ENCODE measurements at regions not wholly inside any gene's neighbourhood (a gene's known extent, or its start where the extent isn't known, plus 50 kb on each side); places are given as distances from the start of the nearest gene placed in this dataset.
"Not testable (repeated sequence)": the region's sequence is repeated elsewhere in the genome, so short reads cannot be mapped to it uniquely, and the experiment has no call there.

DNA sequence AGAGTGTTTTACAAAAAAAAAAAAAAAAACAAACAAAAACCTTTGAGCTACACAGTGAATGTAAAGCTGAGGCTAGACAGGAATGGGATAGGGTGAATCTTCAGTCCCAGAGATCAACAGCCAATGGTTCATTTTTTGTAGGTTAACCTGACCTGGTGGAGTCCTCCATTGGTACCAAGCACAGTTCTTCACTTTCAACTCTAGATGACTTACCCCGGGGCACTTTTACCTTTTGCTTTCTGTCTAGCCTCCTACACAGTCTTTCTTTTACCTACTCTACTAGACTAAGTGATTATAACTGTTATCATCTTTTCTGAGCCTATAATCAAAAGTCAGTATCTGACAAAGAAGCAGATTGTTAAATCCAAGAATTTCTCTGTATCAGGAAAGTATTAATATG is 50.9 kb downstream of the ANXA2R start:
- 80 to 100% methylated on average over 1 of the region's 1 CpG for WGBS, 2 experiments
- Histone ChIP-seq H3K27ac (ENCODE audit: insufficient read depth, low read depth, low read length, poor library complexity, severe bottlenecking) (no peak overlapping the region), H3K4me1 (ENCODE audit: control insufficient read depth, insufficient read depth, low read length) (peaks cover 4% of the 10 kb centered on the region), H3K36me3 (ENCODE audit: control insufficient read depth, insufficient read depth, low read length) (no peaks in the 10 kb centered on the region), H3K4me3 (ENCODE audit: insufficient read depth, low read depth, low read length) (no peak overlapping the region), H3K27me3 (ENCODE audit: control insufficient read depth, insufficient read depth, low read length, poor library complexity, severe bottlenecking) (peaks cover 48% of the 10 kb centered on the region), H3K9me3 (ENCODE audit: control insufficient read depth, low read length) (no peaks in the 10 kb centered on the region)

DNA sequence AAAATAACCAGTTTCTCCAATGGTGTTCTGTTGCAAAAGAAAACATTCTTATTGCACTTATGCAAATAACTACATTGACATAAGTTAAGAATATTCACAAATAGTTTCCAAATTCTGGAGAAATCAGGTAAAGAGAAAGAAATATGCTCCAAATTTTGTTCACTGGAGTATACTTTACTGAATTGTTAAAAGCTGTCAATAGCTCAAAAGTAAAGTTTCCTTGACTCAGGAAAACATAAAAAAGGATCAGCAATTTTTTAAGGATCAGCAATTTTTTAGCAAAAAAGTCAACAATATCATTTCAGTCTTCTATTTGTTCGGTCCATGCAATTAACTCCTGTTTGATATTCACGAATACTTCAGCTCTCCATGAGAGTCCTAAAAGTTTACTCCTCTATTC is 51.6 kb downstream of the ANXA2R start:
- Histone ChIP-seq H3K4me3 (ENCODE audit: insufficient read depth, low read depth, low read length) (no peak overlapping the region), H3K27ac (ENCODE audit: insufficient read depth, low read depth, low read length, poor library complexity, severe bottlenecking) (no peak overlapping the region), H3K9me3 (ENCODE audit: control insufficient read depth, low read length) (no peaks in the 10 kb centered on the region), H3K4me1 (ENCODE audit: control insufficient read depth, insufficient read depth, low read length) (peaks cover 4% of the 10 kb centered on the region), H3K27me3 (ENCODE audit: control insufficient read depth, insufficient read depth, low read length, poor library complexity, severe bottlenecking) (peaks cover 42% of the 10 kb centered on the region), H3K36me3 (ENCODE audit: control insufficient read depth, insufficient read depth, low read length) (no peaks in the 10 kb centered on the region)
- 94 to 95% methylated on average over 2 of the region's 2 CpGs for WGBS, 2 experiments

DNA sequence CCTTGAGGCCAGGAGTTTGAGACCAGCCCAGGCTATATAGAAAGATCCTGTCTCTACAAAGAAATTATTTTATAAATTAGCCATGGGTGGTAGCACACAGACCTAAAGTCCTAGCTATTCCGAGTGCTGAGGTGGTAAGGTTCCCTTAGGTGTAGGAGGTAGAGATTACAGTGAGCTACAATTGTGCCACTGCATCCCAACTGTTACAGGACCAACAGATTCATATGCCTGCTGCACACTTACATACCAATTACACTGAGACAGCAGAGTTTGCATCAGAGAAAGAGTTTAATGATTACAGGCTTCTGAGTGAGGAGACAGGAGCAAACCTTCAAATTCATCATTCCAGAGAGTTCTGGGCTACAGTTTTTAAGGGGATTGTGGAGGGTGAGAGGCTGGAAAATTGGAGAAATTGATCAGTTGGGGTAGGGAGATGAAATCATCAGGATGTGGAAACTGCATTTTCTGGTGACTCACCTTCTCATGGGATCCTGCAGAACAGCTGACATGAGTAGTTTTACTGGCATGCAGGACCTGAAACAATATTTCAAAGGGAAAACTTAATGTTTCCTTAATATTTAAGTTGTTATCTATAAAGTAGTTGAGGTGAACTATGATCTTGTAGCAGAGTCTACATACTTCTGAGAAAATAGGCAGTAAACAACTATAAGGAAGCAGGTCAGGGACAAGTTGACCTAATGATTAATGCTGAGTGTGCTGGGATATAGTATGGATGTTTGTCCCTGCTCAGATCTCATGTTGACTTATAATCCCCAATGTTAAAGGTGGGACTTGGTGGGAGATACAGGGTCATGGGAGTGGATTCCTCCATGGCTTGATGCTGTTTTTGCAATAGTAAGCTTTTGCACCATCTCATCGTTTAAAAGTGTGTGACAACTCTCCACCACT is 54.7 kb downstream of the ANXA2R start:
- Histone ChIP-seq H3K9me3 (ENCODE audit: control insufficient read depth, low read length) (no peaks in the 10 kb centered on the region), H3K27me3 (ENCODE audit: control insufficient read depth, insufficient read depth, low read length, poor library complexity, severe bottlenecking) (peaks cover 10% of the 10 kb centered on the region), H3K4me1 (ENCODE audit: control insufficient read depth, insufficient read depth, low read length) (no peaks in the 10 kb centered on the region), H3K4me3 (ENCODE audit: insufficient read depth, low read depth, low read length) (no peak overlapping the region), H3K36me3 (ENCODE audit: control insufficient read depth, insufficient read depth, low read length) (no peaks in the 10 kb centered on the region), H3K27ac (ENCODE audit: insufficient read depth, low read depth, low read length, poor library complexity, severe bottlenecking) (no peak overlapping the region)
- 86 to 90% methylated on average over 2 of the region's 2 CpGs for WGBS, 2 experiments

DNA sequence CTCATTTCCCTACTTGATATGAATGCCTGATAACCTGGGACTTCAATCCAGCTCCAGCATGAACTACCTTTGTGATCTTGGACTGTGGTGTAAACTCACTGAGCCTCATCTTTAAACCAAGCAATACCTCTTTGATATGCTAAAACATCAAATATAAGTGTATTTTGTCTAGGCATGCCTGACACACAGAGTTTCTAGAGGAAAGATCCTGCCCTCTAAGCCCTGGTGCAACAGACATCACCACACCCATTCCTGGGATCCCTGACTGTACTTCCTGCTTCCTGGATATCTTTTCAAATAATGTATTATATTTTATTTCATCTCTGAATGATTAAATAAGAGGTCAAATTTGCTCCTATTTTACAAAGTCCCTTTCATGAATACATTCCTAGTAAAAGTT is 55.8 kb downstream of the ANXA2R start:
- no peak overlapping the region for H3K27ac ChIP-seq (ENCODE audit: insufficient read depth, low read depth, low read length, poor library complexity, severe bottlenecking)
- H3K27me3 ChIP-seq (ENCODE audit: control insufficient read depth, insufficient read depth, low read length, poor library complexity, severe bottlenecking) = peaks cover 3% of the 10 kb centered on the region
- H3K9me3 ChIP-seq (ENCODE audit: control insufficient read depth, low read length) = no peaks in the 10 kb centered on the region
- no peak overlapping the region for H3K4me3 ChIP-seq (ENCODE audit: insufficient read depth, low read depth, low read length)
- H3K4me1 ChIP-seq (ENCODE audit: control insufficient read depth, insufficient read depth, low read length) = no peaks in the 10 kb centered on the region
- no peaks in the 10 kb centered on the region for H3K36me3 ChIP-seq (ENCODE audit: control insufficient read depth, insufficient read depth, low read length)

DNA sequence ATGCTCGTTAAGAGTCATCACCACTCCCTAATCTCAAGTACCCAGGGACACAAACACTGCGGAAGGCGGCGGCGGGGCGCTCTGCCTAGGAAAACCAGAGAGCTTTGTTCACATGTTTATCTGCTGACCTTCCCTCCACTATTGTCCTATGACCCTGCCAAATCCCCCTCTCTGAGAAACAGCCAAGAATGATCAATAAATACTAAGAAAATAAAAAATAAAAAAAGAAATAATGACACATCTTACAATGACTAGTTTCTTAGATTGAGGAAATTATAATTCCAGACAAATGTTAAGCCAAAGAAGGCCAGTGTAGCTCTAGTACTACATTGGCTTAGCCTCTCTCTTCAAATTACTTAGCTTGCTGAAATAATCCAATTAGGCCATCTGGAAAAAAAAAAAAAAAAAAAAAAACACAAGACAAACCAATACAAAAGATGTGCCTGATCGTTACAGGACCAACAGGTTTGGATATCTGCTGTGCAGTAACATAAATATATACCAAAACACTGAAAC is 58.0 kb downstream of the ANXA2R start:
- no peaks in the 10 kb centered on the region for H3K9me3 ChIP-seq (ENCODE audit: control insufficient read depth, low read length)
- H3K36me3 ChIP-seq (ENCODE audit: control insufficient read depth, insufficient read depth, low read length) = no peaks in the 10 kb centered on the region
- H3K4me1 ChIP-seq (ENCODE audit: control insufficient read depth, insufficient read depth, low read length) = no peaks in the 10 kb centered on the region
- peaks cover 3% of the 10 kb centered on the region for H3K27me3 ChIP-seq (ENCODE audit: control insufficient read depth, insufficient read depth, low read length, poor library complexity, severe bottlenecking)
- peak overlapping the region; percentile 26 for H3K27ac ChIP-seq (ENCODE audit: insufficient read depth, low read depth, low read length, poor library complexity, severe bottlenecking)
- WGBS, 2 experiments = 14 to 16% methylated on average over 6 to 7 of the region's 7 CpGs
- no peak overlapping the region for H3K4me3 ChIP-seq (ENCODE audit: insufficient read depth, low read depth, low read length)

DNA sequence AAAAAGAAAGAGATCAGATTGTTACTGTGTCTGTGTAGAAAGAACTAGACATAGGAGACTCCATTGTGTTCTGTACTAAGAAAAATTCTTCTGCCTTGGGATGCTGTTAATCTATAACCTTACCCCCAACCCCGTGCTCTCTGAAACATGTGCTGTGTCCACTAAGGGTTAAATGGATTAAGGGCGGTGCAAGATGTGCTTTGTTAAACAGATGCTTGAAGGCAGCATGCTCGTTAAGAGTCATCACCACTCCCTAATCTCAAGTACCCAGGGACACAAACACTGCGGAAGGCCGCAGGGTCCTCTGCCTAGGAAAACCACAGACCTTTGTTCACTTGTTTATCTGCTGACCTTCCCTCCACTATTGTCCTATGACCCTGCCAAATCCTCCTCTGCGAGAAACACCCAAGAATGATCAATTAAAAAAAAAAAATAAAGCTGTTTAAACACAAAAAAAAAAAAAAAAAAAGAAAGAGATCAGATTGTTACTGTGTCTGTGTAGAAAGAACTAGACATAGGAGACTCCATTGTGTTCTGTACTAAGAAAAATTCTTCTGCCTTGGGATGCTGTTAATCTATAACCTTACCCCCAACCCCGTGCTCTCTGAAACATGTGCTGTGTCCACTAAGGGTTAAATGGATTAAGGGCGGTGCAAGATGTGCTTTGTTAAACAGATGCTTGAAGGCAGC is 58.6 kb downstream of the ANXA2R start:
- H3K4me3 ChIP-seq (ENCODE audit: insufficient read depth, low read depth, low read length); H3K9me3 ChIP-seq (ENCODE audit: control insufficient read depth, low read length); H3K27ac ChIP-seq (ENCODE audit: insufficient read depth, low read depth, low read length, poor library complexity, severe bottlenecking); H3K36me3 ChIP-seq (ENCODE audit: control insufficient read depth, insufficient read depth, low read length); H3K27me3 ChIP-seq (ENCODE audit: control insufficient read depth, insufficient read depth, low read length, poor library complexity, severe bottlenecking); H3K4me1 ChIP-seq (ENCODE audit: control insufficient read depth, insufficient read depth, low read length): not testable (repeated sequence)
- no CpG with 5 or more reads among the region's 8 CpGs for WGBS, 2 experiments

DNA sequence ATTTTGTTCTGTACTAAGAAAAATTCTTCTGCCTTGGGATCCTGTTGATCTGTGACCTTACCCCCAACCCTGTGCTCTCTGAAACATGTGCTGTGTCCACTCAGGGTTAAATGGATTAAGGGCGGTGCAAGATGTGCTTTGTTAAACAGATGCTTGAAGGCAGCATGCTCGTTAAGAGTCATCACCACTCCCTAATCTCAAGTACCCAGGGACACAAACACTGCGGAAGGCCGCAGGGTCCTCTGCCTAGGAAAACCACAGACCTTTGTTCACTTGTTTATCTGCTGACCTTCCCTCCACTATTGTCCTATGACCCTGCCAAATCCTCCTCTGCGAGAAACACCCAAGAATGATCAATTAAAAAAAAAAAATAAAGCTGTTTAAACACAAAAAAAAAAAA is 59.1 kb downstream of the ANXA2R start:
- H3K4me1 ChIP-seq (ENCODE audit: control insufficient read depth, insufficient read depth, low read length); H3K27me3 ChIP-seq (ENCODE audit: control insufficient read depth, insufficient read depth, low read length, poor library complexity, severe bottlenecking); H3K36me3 ChIP-seq (ENCODE audit: control insufficient read depth, insufficient read depth, low read length); H3K27ac ChIP-seq (ENCODE audit: insufficient read depth, low read depth, low read length, poor library complexity, severe bottlenecking); H3K9me3 ChIP-seq (ENCODE audit: control insufficient read depth, low read length); H3K4me3 ChIP-seq (ENCODE audit: insufficient read depth, low read depth, low read length): not testable (repeated sequence)
- no CpG with 5 or more reads among the region's 5 CpGs for WGBS, 2 experiments

DNA sequence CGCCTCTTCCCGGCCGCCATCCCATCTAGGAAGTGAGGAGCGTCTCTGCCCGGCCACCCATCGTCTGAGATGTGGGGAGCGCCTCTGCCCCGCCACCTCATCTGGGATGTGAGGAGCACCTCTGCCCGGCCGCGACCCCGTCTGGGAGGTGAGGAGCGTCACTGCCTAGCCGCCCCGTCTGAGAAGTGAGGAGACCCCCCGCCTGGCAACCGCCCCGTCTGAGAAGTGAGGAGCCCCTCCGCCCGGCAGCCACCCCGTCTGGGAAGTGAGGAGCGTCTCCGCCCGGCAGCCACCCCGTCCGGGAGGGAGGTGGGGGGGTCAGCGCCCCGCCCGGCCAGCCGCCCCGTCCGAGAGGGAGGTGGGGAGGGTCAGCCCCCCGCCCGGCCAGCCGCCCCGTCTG is 59.7 kb downstream of the ANXA2R start:
- not testable (repeated sequence) for H3K36me3 ChIP-seq (ENCODE audit: control insufficient read depth, insufficient read depth, low read length); H3K27ac ChIP-seq (ENCODE audit: insufficient read depth, low read depth, low read length, poor library complexity, severe bottlenecking); H3K27me3 ChIP-seq (ENCODE audit: control insufficient read depth, insufficient read depth, low read length, poor library complexity, severe bottlenecking); H3K9me3 ChIP-seq (ENCODE audit: control insufficient read depth, low read length); H3K4me3 ChIP-seq (ENCODE audit: insufficient read depth, low read depth, low read length); H3K4me1 ChIP-seq (ENCODE audit: control insufficient read depth, insufficient read depth, low read length)
- WGBS, 2 experiments = 96% methylated on average over 18 to 22 of the region's 36 CpGs

DNA sequence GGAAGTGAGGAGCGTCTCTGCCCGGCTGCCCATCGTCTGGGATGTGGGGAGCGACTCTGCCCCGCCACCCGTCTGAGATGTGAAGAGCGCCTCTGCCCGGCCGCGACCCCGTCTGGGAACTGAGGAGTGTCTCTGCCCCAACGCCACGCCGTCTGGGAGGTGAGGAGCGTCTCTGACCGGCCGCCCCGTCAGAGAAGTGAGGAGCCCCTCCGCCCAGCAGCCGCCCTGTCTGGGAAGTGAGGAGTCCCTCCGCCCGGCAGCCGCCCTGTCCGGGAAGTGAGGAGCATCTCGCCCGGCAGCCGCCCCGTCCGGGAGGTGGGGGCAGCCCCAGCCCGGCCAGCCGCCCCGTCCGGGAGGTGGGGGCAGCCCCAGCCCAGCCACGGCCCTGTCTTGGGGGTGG is 60.9 kb downstream of the ANXA2R start:
- H3K4me1 ChIP-seq (ENCODE audit: control insufficient read depth, insufficient read depth, low read length); H3K9me3 ChIP-seq (ENCODE audit: control insufficient read depth, low read length); H3K36me3 ChIP-seq (ENCODE audit: control insufficient read depth, insufficient read depth, low read length); H3K27me3 ChIP-seq (ENCODE audit: control insufficient read depth, insufficient read depth, low read length, poor library complexity, severe bottlenecking); H3K27ac ChIP-seq (ENCODE audit: insufficient read depth, low read depth, low read length, poor library complexity, severe bottlenecking); H3K4me3 ChIP-seq (ENCODE audit: insufficient read depth, low read depth, low read length): not testable (repeated sequence)
- 90 to 91% methylated on average over 34 of the region's 34 CpGs for WGBS, 2 experiments

DNA sequence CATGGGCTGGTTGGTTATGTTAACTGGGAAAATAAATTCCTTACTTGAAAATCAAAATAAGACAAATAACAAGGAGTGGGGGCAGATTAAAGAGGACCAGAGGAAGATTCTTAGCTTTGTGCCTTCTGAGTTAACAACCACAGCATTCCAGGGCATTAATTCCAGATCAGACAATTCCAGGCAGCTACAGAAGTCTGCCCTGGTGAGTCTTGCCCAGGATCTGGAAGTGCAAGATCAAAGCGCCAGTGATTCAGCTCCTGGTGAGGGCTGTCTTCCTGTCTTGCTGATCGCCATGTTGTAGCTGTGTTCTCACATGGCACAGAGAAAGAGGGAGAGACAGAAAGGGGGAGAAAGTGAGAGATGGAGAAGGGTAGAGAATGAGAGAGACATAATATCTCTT is 65.6 kb downstream of the ANXA2R start:
- Histone ChIP-seq H3K27me3 (ENCODE audit: control insufficient read depth, insufficient read depth, low read length, poor library complexity, severe bottlenecking) (no peaks in the 10 kb centered on the region), H3K36me3 (ENCODE audit: control insufficient read depth, insufficient read depth, low read length) (no peaks in the 10 kb centered on the region), H3K27ac (ENCODE audit: insufficient read depth, low read depth, low read length, poor library complexity, severe bottlenecking) (no peak overlapping the region), H3K9me3 (ENCODE audit: control insufficient read depth, low read length) (no peaks in the 10 kb centered on the region), H3K4me1 (ENCODE audit: control insufficient read depth, insufficient read depth, low read length) (no peaks in the 10 kb centered on the region), H3K4me3 (ENCODE audit: insufficient read depth, low read depth, low read length) (no peak overlapping the region)
- 86 to 92% methylated on average over 2 of the region's 2 CpGs for WGBS, 2 experiments

All from ectodermal cell (in vitro differentiated cells).